HCT116 (cell line): ENCODE measurements at regions not wholly inside any gene's neighbourhood (a gene's known extent, or its start where the extent isn't known, plus 50 kb on each side); places are given as distances from the start of the nearest gene placed in this dataset.

Experiments
- CTCF ChIP-seq, 3 experiments: fragments of 200-600 bp in 1 of 3; sonication (generic) in 1 of 3; IDR thresholded peaks in 2 of 3; conservative IDR thresholded peaks in 1 of 3; 2 replicates each; pipeline ENCODE4 v1.5.1; 2012 to 2017; ENCODE audit warnings: low read depth in 2 of 3, low read length in 2 of 3, antibody characterized with exemption in 1 of 3, borderline replicate concordance in 1 of 3, control low read depth in 1 of 3, mild to moderate bottlenecking in 1 of 3, mixed read lengths in 1 of 3, mixed run types in 1 of 3, moderate library complexity in 1 of 3; ENCODE audit not compliant: insufficient read depth in 1 of 3
- EGR1 ChIP-seq: IDR thresholded peaks from 2 replicates; pipeline ENCODE4 v1.6.1; 2012; ENCODE audit warnings: low read depth
- EZH2 ChIP-seq: fragments of 200-600 bp; sonication (generic); IDR thresholded peaks from 2 replicates; pipeline ENCODE4 v1.6.1; 2017; ENCODE audit warnings: antibody characterized with exemption, mixed run types
- EZH2phosphoT487 ChIP-seq: fragments of 200-600 bp; IDR thresholded peaks from 2 replicates; pipeline ENCODE4 v1.6.1; 2018; ENCODE audit warnings: antibody characterized with exemption, borderline replicate concordance
- JUND ChIP-seq: IDR thresholded peaks from 2 replicates; pipeline ENCODE4 v1.6.1; 2012
- POLR2A ChIP-seq: IDR thresholded peaks from 2 replicates; pipeline ENCODE4 v1.7.0; 2011; ENCODE audit warnings: borderline replicate concordance; ENCODE audit not compliant: insufficient read depth, insufficient read length; ENCODE audit errors: extremely low read depth
- POLR2AphosphoS5 ChIP-seq: IDR thresholded peaks from 2 replicates; pipeline ENCODE4 v1.6.1; 2011; ENCODE audit warnings: mild to moderate bottlenecking, low read depth, low read length, moderate library complexity
- RAD21 ChIP-seq: IDR thresholded peaks from 2 replicates; pipeline ENCODE4 v1.6.1; 2012; ENCODE audit warnings: low read depth, mild to moderate bottlenecking
- REST ChIP-seq: IDR thresholded peaks from 2 replicates; pipeline ENCODE4 v1.6.1; 2012; ENCODE audit warnings: low read depth
- SIN3A ChIP-seq: IDR thresholded peaks from 2 replicates; pipeline ENCODE4 v1.6.1; 2012; ENCODE audit warnings: low read depth
- SP1 ChIP-seq: IDR thresholded peaks from 2 replicates; pipeline ENCODE4 v1.6.1; 2012; ENCODE audit warnings: low read depth
- TF ChIP-seq, protein P1 (sequence below): IDR thresholded peaks from 2 replicates; pipeline ENCODE4 v1.6.1; 2011; ENCODE audit warnings: mild to moderate bottlenecking, low read length, moderate library complexity; ENCODE audit not compliant: insufficient replicate concordance; ENCODE audit errors: extremely low read depth

DNA sequence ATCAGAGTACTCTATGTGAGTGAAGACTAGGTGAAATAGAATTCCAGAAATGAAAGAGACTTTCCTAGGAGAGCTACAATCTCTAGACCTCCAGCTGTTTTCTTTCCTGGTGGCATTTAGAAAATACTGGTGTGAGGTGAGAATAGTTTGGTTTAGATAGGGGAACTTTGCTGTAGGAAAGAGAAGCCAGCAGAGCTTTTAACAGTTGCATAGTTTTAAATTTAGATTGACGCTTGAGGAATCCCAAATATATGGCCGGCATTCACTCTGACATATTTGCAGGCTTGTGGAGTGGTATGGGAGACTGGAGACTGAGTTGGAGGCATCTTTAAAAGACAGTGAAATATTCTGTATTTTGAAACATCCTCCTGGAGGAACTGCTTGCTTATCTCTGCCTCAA is 94.3 kb upstream of the ETV1 start:
- TF ChIP-seq CTCF (IDR thresholded peaks at IDR 0.05 in 2 of 3, conservative IDR thresholded peaks at IDR 0.05 in 1 of 3; ENCODE audit: borderline replicate concordance in 1 of 3, insufficient read depth in 1 of 3, low read depth in 2 of 3, low read length in 2 of 3) (no peak), SP1 (no peak), SIN3A (no peak), EZH2phosphoT487 (no peak), POLR2A (no peak), POLR2AphosphoS5 (no peak), JUND (no peak), RAD21 (no peak), EZH2 (no peak), EGR1 (no peak), REST (no peak)
- TF ChIP-seq, protein P1, sequence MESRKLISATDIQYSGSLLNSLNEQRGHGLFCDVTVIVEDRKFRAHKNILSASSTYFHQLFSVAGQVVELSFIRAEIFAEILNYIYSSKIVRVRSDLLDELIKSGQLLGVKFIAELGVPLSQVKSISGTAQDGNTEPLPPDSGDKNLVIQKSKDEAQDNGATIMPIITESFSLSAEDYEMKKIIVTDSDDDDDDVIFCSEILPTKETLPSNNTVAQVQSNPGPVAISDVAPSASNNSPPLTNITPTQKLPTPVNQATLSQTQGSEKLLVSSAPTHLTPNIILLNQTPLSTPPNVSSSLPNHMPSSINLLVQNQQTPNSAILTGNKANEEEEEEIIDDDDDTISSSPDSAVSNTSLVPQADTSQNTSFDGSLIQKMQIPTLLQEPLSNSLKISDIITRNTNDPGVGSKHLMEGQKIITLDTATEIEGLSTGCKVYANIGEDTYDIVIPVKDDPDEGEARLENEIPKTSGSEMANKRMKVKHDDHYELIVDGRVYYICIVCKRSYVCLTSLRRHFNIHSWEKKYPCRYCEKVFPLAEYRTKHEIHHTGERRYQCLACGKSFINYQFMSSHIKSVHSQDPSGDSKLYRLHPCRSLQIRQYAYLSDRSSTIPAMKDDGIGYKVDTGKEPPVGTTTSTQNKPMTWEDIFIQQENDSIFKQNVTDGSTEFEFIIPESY, result no peak
